ENCODE measurements at regions not wholly inside any gene's neighbourhood (a gene's known extent, or its start where the extent isn't known, plus 50 kb on each side); places are given as distances from the start of the nearest gene placed in this dataset.

DNA sequence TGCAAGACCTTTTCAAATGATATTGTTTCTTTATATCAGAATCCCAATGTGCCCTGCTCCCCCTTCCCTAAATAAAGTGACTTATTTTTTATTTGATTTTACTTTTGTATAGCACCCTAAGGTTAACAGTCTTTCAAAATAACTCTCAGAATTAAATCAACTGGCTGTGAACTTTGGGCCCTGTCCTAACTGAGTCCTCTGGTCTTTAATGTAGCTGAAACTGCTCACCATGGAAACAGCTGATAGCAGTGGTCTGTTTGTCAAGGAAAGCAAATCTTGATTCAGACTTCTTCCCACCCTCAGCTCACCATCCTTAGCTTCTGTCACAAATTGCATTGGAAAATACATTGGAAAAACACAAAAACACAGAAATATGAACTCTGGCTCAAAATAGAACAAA is 105.2 kb upstream of the PRPS1L1 start:
- TF ChIP-seq, protein P1, sequence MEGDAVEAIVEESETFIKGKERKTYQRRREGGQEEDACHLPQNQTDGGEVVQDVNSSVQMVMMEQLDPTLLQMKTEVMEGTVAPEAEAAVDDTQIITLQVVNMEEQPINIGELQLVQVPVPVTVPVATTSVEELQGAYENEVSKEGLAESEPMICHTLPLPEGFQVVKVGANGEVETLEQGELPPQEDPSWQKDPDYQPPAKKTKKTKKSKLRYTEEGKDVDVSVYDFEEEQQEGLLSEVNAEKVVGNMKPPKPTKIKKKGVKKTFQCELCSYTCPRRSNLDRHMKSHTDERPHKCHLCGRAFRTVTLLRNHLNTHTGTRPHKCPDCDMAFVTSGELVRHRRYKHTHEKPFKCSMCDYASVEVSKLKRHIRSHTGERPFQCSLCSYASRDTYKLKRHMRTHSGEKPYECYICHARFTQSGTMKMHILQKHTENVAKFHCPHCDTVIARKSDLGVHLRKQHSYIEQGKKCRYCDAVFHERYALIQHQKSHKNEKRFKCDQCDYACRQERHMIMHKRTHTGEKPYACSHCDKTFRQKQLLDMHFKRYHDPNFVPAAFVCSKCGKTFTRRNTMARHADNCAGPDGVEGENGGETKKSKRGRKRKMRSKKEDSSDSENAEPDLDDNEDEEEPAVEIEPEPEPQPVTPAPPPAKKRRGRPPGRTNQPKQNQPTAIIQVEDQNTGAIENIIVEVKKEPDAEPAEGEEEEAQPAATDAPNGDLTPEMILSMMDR (IDR thresholded peaks at IDR 0.05; ENCODE audit: low read depth, low read length): no peak
- no peak for TF ChIP-seq EZH2phosphoT487 (IDR thresholded peaks at IDR 0.05; ENCODE audit: low read depth)
